ENCODE measurements at regions not wholly inside any gene's neighbourhood (a gene's known extent, or its start where the extent isn't known, plus 50 kb on each side); places are given as distances from the start of the nearest gene placed in this dataset.

DNA sequence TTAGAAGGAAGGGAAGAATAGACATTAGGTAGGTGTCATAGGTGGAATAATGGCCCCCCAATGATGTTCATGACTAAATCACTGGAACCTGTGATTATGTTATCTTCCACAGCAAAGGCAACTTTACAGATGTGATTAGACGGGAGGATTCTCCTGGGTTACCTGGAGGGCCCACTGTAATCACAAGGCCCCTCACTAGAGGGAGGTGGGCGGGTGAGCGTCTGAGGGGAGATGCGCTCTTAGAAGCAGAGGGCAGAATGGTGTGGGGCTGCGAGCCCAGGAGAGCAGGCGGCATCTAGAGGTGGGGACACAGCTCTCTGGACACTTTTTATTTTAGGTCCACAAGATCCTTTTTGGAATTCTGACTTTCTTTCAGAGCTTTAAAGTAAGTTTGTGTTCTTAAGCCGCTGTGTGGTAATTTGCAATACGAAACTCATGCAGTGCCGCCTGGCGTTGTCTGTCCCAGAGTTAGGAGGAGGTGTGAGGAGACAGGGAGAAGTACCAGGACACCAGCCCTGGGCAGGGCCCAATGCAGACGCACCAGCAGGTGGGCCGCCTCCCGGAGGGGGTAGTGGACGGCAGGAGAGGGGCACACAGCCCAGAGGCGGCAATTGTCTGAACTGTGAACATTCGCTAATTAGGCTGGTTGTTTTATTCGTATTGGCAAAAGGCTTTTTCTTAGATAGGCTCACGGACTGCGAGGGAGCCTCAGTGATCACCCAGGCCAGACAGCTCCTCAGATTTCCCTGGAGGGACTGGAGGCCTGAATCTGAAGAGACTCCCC, 51.1 kb upstream of the FANCC start:
- TF ChIP-seq POLR2AphosphoS5 (IDR thresholded peaks at IDR 0.05; ENCODE audit: borderline replicate concordance, low read depth, low read length), result no peak
- TF ChIP-seq EZH2 (IDR thresholded peaks at IDR 0.05), result no peak

All from SK-N-MC (cell line).